AG09309 (cell line): ENCODE measurements at regions not wholly inside any gene's neighbourhood (a gene's known extent, or its start where the extent isn't known, plus 50 kb on each side); places are given as distances from the start of the nearest gene placed in this dataset.

Experiments
- DNase-seq: peaks from one replicate; pipeline ENCODE4 v3.0.0-alpha.2; 2010; ENCODE audit warnings: low read depth
- H3K4me3 ChIP-seq: 2 replicates; pipeline ENCODE4 v1.5.1; 2011; ENCODE audit warnings: mild to moderate bottlenecking, low read depth, low read length, moderate library complexity; ENCODE audit not compliant: control insufficient read depth
- TF ChIP-seq, protein P1 (sequence below): IDR thresholded peaks from 2 replicates; pipeline ENCODE4 v1.5.1; 2011; ENCODE audit warnings: mild to moderate bottlenecking, low read depth, low read length, inconsistent platforms; ENCODE audit not compliant: insufficient read depth, control insufficient read depth; ENCODE audit errors: missing control alignments

DNA sequence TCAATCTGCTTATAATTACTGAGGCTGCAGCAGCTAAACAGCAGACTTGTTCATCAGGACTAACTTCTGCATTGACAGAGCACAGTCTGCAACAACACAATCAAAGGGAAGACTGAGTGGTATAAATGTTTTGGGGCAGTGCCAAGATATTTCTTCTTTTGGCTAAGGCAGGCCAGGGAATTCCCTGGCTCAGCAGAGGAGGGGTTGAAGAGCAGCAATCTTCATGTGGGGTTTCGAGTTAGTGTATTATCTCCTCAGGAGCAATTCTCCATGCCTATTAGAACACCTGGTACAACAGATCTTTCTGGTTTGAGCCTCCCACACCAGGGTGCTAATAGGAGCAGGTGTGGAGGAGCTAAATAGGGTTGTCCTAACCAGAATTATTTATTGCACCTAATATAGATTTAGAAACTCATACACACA, 103.0 kb upstream of the STK17B start:
- no peak overlapping the region for H3K4me3 ChIP-seq
- TF ChIP-seq, protein P1, sequence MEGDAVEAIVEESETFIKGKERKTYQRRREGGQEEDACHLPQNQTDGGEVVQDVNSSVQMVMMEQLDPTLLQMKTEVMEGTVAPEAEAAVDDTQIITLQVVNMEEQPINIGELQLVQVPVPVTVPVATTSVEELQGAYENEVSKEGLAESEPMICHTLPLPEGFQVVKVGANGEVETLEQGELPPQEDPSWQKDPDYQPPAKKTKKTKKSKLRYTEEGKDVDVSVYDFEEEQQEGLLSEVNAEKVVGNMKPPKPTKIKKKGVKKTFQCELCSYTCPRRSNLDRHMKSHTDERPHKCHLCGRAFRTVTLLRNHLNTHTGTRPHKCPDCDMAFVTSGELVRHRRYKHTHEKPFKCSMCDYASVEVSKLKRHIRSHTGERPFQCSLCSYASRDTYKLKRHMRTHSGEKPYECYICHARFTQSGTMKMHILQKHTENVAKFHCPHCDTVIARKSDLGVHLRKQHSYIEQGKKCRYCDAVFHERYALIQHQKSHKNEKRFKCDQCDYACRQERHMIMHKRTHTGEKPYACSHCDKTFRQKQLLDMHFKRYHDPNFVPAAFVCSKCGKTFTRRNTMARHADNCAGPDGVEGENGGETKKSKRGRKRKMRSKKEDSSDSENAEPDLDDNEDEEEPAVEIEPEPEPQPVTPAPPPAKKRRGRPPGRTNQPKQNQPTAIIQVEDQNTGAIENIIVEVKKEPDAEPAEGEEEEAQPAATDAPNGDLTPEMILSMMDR, result no peak
- no peak for DNase-seq

DNA sequence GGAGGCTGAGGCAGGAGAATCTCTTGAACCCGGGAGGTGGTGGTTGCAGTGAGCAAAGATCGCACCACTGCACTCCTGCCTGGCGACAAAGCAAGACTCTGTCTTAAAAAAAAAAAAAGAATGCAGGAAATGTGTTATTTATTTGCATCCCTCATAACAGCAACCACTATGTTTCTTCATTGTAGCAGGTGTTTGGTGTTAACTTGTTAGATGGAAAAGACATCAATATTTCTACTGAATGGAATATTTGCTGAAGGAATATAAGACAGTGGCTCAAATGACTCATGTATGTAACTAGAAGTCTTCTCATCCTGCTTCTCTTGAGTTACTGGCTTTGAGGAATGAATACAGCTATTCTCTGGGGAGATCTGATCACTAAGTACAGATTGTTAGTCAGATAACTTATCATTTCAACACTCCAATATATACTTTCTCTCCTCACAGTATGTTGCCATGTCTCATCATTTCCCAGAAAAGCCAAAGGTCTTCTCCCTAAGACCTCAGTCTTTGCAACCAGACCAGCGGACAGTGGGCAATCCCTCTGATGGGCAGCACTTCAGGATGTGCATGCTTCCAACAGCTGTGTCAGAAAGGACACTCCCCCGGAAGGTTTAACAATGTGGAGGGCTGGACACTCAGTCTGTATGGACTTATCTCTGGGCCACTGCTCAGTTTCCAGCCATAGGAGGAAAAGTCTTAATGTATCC, 104.4 kb upstream of the STK17B start:
- H3K4me3 ChIP-seq, result no peak overlapping the region
- DNase-seq, result no peak
- TF ChIP-seq, protein P1, result no peak

DNA sequence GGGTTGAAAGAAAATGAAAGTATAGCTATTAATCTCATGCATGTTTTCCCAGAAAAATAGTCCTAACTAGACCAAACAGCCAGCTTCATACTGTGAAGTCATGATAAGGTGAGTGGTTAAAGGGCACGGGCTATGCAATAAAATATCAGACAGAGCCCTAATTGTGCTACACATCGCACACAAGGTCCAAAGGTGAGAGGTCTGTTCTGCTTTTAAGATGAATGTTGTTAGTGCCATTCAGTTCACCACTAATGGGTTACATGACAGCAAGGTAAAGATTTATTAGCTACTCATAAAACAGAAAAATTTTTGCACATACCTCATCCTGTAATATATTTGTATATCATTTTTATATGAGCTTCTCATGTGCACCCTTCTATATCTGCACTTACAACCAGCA, 105.0 kb upstream of the STK17B start:
- no peak for DNase-seq
- H3K4me3 ChIP-seq, result no peak overlapping the region
- TF ChIP-seq, protein P1, result no peak

DNA sequence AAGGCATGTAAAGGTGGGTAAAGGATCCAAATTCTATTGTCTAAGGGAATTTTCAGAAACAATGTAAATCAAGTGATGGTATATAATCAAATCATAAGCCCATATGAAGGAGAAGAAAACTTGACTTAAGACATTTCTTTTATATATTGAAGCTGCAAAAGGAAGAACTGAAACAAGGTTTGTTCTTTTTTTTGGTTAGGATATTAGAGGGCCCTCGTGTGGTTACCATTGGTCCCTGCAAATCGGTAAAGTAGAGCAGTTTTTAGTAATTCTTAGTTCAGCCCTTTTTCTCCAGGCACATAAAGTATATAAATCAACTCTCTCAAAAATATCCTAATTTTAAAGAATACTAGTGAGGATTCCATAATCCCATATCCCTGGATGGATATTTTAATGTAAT, 105.6 kb upstream of the STK17B start:
- H3K4me3 ChIP-seq, result no peak overlapping the region
- no peak for DNase-seq
- TF ChIP-seq, protein P1, result peak; percentile 66

DNA sequence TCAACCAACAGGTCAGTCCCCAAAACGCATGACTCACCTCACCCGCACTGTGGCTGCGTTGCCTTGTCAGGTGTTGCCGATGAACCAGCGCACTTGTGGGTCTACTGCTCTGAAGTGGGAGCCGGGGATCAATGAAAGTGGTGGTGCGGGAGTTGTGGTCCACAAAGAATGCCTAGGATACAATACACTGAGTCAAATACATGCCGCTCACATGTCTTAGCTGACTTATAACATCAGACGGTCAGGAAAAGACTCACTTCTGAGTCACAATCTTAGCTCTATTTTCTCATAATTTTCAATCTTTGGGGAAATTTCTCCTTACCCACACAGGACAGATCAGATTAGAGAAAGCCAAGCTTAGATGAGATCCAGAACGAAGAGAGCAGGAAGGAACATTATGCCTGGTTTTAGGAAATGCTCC, 107.1 kb upstream of the STK17B start:
- TF ChIP-seq, protein P1, result no peak
- H3K4me3 ChIP-seq, result peak overlapping the region; percentile 41
- DNase-seq, result no peak

DNA sequence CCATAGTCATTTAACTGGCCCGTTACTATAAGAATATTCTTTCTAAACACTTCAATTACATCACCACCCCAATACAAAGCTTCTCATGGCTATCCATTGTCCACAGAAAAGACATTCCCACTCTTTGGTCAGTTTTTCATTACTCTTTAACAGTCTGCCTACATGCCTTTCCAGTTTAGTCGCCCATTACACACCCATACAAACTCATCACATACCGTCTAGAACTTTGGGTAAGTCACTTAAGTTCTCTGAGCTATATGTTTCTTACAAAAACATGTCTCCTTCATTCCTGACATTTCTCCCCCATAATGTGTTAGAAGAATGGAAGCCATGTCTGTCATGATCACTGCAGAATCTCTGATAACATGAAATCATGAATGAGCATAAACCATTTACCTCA, 108.2 kb upstream of the STK17B start:
- H3K4me3 ChIP-seq, result no peak overlapping the region
- TF ChIP-seq, protein P1, result no peak
- DNase-seq, result no peak
